Central memory CD4-positive, alpha-beta T cell (primary cell): ENCODE measurements at regions not wholly inside any gene's neighbourhood (a gene's known extent, or its start where the extent isn't known, plus 50 kb on each side); places are given as distances from the start of the nearest gene placed in this dataset.
"Not testable (repeated sequence)": the region's sequence is repeated elsewhere in the genome, so short reads cannot be mapped to it uniquely, and the experiment has no call there.

Experiments used
- DNase-seq: peaks from one replicate; pipeline ENCODE4 v3.0.0; 2022

DNA sequence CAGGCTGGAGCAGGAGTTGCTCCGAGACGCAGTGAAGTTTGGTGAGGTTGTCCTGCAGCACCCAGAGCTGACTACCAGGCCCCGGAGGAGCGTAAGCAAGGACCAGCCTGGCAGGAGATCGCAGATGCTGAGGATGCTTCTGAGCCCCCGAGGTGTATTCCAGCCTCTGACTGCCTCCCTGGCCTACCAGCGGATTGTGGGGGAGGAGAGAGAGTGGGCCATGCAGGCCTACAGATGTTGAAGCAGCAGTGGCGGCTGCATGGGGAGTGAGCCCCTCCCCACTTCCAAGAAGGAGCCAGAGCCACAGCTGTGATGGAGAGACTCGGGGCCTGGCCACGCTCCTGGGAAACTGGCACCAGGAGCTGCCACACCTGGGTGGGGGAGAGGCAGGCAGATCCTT, 302.5 kb upstream of the PROK2 start:
- DNase-seq: no peak

DNA sequence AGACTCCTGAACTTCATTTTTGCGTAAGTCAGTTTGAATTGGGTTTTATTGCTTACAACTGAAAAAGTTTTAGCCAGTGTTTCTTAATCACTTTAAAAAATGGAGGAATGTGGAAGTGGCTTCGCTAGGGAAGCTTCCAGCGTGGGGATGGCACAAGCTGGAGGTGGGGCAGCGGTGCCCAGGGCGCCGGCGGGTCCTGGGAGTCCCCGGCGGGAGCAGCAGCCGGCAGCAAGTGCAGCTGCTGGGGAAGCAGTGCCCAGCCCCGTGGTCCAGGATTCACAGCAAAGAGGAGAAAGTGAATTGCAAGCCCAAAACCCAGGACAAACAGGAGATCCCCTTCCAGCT, 301.8 kb upstream of the PROK2 start:
- no peak for DNase-seq

- no peak for DNase-seq
These were observed 301.2 kb upstream of the PROK2 start for GRCh38 chr3:72086042-72086742.

- no peak for DNase-seq
These were observed 300.1 kb upstream of the PROK2 start for GRCh38 chr3:72085036-72085435.

DNA sequence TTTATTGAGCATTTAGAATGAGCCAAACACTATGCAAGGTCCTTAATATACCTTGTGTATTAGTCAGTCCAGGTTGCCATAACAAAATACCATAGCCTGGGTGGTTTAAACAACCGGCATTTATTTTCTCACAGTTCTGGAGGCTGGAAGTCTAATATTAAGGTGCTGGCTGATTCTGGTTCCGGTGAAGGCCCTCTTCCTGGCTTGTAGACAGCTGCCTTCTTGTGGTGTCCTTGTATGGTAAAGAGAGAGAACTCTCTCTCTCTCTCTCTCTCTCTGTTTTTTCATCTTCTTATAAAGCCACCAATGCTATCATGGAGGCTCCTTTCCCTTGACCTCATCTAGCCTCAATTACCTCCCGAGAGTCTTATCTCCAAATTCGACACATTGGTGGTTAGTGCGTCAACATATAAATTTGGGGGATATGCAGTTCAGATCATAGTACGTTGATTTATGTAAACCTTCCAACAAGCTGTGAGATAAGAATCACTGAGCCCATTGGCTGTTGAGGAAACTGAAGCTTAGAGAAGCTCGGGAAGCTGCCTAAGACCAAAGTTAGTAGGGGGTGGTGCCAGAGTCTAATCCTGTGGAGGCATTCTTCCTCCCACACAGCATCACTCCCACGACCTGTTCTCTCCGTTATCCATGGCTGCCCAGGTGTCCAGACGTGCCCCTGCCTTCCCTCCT, 298.0 kb upstream of the PROK2 start:
- DNase-seq: no peak

DNA sequence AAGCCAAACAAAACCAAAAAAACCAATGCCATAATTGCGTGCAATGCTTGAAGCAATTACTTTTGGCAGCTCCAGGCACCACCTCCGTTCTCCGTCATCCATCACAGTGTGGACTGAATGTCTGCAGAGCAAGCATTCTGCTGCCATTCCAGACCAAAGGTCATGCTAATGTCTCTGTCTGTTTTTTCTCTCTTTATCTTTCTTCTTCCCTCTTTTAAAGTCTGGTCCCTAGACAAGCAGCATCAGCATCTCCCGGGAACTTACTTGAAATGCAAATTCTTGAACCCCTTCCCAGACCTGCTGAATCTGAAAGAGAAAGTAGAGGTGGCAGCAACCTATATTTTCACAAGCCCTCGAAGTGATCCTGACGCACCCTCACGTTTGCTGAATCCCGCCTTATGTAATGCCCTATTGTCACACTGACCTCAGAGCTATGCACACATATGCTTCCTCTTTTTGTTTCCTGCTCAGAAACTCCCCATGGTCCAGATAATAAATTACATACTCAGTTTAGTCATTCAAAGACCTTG, 297.3 kb upstream of the PROK2 start:
- no peak for DNase-seq

DNA sequence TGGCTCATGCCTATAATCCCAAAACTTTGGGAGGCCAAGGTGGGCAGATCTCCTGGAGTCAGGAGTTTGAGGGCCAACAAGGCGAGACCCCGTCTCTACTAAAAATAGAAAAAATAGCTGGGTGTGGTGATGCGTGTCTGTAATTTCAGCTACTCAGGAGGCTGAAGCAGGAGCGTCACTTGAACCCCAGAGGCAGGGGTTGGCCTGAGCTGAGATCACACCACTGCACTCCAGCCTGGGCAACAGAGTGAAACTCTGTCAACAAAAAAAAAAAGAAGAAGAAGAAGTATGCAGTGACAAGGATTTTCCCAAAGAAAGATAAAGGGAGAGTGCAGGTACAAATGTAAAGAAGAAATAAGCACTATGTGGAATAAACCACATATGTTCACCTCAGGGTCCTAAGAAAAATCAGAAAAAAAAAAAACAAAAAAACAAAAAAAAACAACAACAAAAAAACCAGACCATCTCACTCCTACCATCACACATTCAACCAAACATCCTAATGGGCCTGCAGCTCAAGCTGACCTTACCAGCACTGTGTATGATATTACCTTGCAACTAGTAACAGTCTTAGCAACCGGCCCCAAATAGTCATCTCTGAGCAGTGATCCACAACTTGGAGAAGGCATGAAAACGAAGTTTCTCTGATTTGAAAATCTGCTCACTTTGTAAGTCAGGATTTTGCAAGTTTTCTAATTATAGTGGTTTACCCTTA, 296.7 kb upstream of the PROK2 start:
- no peak for DNase-seq

DNA sequence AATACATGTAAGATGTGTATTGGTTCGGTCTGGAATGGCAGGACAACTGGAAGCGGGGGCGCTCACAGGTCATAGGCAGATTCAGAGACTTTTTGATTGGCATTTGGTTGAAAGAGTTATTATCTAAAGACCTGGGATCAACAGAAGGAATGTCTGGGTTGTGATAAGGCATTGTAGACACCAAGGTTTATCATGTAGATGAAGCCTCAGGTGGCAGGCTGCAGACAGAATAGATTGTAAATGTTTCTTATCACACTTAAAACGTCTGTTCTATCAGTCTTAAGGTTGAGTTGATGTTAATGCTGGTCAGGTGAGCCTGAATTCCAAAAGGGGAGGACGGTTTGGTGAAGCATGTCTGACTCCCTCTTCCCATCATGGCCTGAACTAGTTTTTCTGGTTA, 295.9 kb upstream of the PROK2 start:
- no peak for DNase-seq

GRCh38 chr3:72080095-72080494, 295.1 kb upstream of the PROK2 start:
- no peak for DNase-seq

DNA sequence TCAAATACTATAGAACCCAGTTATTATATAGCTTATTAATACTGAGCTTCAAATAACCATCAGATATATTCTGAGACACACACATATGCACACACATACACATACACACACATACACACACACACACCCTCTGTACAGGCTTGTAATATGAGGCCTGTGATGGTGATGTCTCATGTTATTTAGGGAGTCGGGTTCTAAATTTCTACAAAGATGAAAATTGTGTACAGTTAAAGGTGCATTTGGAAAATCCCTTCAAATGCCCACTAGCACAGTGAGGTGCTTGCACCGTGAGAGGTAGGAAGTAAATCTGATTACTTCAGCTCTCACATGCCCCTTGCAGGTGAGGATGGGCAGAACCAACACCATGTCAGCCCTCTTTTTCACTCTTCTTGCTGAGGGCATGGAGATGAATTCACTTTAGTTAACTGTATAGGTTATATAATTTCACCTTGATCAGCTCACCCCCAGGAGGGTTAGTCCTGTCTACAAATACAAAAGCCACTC, 294.5 kb upstream of the PROK2 start:
- no peak for DNase-seq

DNA sequence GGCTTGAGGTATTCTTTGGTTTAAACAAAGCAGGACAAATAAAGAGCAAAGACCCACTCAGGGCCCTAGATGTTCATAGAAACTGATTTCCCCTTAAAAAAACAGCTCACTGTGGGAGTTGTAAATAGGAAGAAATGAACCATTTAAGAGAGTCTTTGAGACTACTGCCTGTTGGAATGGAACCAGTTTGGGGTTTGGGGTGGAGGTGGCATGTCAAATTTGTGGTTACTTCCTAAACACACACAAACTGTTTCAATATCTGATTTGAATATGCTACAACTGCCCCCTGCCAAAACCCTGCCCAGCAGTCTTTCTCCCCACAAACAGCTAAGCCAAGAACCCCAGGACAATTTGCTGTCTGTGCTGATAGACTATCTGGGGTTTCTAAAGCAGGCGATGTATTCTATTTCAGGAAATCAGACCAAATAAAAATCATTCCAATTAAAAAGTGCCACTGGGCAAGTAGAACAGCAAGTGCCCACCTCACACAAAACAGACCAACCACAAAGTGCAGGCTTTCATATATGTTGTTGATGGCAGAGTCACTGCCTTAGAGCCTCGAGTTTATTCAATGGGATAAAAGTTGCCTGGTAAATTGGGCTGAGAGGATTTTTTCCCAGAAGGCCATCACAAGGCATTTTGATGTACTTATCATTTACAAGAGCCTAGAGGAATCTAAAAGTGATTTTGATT, 293.9 kb upstream of the PROK2 start:
- no peak for DNase-seq

- no peak for DNase-seq
These were observed 292.7 kb upstream of the PROK2 start for GRCh38 chr3:72077473-72078259.

DNA sequence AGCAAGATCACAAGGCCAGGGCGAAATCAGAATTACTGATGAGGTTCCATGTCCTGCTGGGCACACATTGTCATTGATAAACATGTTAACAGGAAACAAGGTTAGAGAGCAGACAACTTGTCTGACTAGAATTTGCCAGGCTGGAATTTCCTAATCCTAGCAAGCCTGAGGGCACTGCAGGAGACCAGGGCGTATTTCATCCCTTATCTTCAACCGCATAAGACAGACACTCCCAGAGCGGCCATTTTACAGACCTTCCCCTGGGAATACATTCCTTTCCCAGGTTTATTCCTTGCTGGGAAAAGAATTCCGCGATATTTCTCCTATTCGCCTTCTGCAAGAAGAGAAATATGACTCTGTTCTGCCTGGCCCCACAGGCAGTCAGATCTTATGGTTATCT, 290.9 kb upstream of the PROK2 start:
- DNase-seq: not testable (repeated sequence)

DNA sequence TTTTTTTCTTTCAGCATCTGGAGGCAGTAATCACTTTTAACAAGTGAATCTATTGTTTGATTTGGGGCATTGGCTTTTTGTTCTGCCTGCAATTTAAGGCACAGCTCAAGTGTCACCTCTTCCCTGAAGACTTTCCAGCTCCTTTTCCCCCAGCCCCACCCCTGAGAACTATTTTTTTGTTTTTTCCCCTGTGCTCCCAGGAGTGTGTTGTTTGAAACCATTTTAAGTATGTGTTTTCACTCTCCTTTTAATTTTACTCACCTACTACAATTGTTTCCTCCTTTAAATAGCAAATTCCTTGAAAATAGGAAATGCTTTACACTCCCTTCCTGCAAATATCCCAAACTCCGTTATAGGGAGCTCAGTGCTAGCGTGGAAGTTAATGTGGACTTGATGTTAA, 286.7 kb upstream of the PROK2 start:
- DNase-seq: no peak

DNA sequence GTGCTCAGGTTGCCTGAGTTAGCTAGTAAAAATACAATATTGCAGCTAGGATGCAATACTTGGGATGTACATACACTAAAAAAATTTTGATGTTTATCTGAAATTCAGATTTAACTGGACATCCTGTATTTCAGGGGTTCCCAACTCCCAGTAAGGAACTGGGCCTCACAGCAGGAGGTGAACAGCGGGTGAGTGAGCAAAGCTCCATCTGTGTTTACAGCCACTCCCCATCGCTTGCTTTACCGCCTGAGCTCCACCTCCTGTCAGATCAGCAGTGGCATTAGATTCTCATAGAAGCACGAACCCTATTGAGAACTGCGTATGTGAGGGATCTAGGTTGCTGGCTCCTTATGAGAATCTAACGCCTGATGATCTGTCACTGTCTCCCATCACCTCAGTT, 285.1 kb upstream of the PROK2 start:
- no peak for DNase-seq

DNA sequence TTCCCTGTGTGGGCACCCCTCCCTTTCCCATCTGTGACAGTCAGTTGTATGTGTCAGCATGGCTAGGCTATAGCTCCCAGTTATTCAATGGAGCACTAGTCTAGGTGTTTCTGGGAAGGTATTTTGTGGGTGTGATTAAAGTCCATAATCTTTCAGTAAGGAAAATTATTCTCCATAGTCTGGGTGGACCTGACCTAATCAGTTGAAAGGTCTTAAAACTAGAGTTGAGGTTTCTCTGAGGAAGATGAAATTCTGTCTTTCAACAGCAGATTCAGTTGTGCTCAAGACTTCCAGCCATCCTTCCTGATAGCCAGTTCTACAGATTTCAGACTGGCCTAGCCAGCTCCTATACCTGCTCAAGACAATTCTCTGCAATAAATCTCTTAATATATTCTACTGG, 284.6 kb upstream of the PROK2 start:
- DNase-seq: no peak

DNA sequence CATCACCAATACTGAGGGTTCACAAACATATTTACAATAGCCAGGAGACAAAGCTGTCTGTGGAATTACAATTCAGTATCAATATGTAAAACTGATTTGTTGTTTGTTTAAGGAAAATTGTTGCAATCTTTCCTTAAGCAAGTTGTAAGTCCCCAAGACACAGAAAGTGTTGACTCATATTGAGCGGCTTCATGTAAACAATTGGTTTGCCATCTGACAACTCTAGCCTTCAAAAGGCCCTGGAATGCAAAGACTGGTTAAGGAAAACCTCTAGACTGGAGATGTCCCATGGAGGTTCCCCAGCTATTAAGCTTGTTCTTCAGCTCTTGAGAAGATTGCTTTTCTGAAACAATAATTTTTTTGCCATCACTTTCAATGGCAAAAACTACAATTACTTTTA, 283.7 kb upstream of the PROK2 start:
- no peak for DNase-seq

DNA sequence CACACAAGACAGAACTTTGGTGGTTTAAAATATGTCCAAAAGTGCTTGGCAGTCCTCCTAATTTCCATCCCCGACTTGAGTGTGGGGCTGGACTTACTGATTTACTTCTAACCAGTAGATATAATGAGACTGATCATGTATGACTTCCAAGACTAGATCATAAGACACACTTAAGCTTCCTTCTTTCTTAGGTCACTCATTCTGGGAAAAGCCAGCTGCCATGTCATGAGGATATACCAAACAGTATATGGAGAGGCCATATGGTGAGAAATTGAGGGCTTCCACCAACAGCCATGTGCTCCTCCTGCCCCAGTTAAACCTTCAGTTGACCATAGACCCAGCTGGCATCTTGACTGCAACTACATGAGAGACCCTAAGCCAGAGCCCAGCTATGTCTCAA, 282.8 kb upstream of the PROK2 start:
- no peak for DNase-seq

GRCh38 chr3:72065872-72066641, 281.1 kb upstream of the PROK2 start:
- DNase-seq: no peak

GRCh38 chr3:72065236-72065635, 280.3 kb upstream of the PROK2 start:
- DNase-seq: no peak

GRCh38 chr3:72064727-72065126, 279.8 kb upstream of the PROK2 start:
- not testable (repeated sequence) for DNase-seq

- DNase-seq: no peak
These were observed 277.1 kb upstream of the PROK2 start for GRCh38 chr3:72062017-72062416.
